ENCODE measurements at regions not wholly inside any gene's neighbourhood (a gene's known extent, or its start where the extent isn't known, plus 50 kb on each side); places are given as distances from the start of the nearest gene placed in this dataset.

DNA sequence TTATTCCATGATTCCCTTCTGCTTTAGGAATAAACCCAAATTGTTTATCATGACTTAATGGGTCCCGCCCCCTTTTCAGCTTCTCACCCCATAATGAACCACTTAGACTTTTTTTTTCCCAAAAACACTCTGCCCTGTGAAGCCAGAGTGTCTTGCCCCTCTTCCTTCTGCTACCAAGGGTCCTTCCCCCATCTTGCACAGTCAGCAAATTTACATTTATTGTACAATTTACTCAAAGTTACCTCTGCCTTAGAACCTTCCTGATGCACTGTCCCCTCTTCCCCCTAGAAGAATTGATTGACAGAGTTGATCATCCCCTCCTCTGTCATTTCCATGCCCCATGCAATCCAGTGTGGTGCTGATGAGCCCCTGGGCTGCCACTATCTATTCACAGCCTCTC is 101.5 kb upstream of the PPP2R3A start:
- H3K36me3 ChIP-seq: no peaks in the 10 kb centered on the region
- H3K27me3 ChIP-seq: peaks cover 9% of the 10 kb centered on the region
- H3K4me3 ChIP-seq: no peak overlapping the region
- H3K4me1 ChIP-seq: no peaks in the 10 kb centered on the region
- no peak overlapping the region for H3K27ac ChIP-seq
- ATAC-seq: no peak
- WGBS, 2 donors (ENCODE audit: low coverage in 1 of 2): 58 to 80% methylated on average over 1 of the region's 1 CpG
- TF ChIP-seq EP300 (IDR thresholded peaks at IDR 0.05) (no peak), POLR2A (IDR thresholded peaks at IDR 0.05) (no peak), POLR2AphosphoS5 (IDR thresholded peaks at IDR 0.05) (no peak)
- TF ChIP-seq, protein P1, sequence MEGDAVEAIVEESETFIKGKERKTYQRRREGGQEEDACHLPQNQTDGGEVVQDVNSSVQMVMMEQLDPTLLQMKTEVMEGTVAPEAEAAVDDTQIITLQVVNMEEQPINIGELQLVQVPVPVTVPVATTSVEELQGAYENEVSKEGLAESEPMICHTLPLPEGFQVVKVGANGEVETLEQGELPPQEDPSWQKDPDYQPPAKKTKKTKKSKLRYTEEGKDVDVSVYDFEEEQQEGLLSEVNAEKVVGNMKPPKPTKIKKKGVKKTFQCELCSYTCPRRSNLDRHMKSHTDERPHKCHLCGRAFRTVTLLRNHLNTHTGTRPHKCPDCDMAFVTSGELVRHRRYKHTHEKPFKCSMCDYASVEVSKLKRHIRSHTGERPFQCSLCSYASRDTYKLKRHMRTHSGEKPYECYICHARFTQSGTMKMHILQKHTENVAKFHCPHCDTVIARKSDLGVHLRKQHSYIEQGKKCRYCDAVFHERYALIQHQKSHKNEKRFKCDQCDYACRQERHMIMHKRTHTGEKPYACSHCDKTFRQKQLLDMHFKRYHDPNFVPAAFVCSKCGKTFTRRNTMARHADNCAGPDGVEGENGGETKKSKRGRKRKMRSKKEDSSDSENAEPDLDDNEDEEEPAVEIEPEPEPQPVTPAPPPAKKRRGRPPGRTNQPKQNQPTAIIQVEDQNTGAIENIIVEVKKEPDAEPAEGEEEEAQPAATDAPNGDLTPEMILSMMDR (IDR thresholded peaks at IDR 0.05): no peak
- H3K9me3 ChIP-seq: no peaks in the 10 kb centered on the region

DNA sequence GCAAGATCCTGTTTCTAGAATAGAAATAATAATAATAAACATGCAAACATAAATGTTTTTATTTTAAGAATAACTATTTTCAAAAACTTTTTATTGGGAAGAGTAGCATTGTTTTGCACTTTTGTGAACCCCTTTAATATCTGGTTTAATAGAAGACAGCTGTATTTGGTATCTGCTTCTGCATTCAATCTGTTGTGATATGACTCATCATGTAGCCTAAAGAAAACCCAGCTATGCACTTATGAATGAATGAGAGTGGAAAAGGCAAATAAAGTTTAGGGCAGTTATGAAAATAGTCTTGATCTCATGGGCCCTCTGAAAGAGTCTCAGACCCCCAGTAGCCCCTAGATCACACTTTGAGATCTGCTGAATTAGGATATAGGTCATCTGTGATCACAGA is 100.4 kb upstream of the PPP2R3A start:
- H3K9me3 ChIP-seq: no peaks in the 10 kb centered on the region
- no peak for ATAC-seq
- no peaks in the 10 kb centered on the region for H3K36me3 ChIP-seq
- H3K27me3 ChIP-seq: peaks cover 3% of the 10 kb centered on the region
- TF ChIP-seq POLR2AphosphoS5 (IDR thresholded peaks at IDR 0.05) (no peak), EP300 (IDR thresholded peaks at IDR 0.05) (no peak), POLR2A (IDR thresholded peaks at IDR 0.05) (no peak)
- TF ChIP-seq, protein P1 (IDR thresholded peaks at IDR 0.05): no peak
- H3K4me3 ChIP-seq: no peak overlapping the region
- no peak overlapping the region for H3K27ac ChIP-seq
- H3K4me1 ChIP-seq: no peaks in the 10 kb centered on the region

DNA sequence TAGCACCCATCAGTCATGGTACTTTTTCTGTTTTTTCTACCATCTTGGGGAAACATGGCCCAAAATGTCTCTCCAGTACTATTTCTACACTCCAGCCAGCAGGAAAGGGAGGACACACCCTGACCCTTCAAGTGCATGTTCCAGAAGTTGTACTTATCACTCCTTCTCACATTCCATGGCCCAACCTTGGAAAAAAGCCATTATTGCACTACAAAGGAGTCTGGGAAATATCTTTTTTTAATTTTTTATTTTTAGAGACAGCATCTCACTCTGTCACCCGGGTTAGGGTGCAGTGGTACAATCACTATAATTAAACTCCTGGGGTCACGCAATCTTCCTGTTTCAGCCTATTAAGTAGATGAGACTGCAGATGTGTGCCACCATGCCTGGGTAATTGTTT is 100.0 kb upstream of the PPP2R3A start:
- H3K27ac ChIP-seq: no peak overlapping the region
- no peaks in the 10 kb centered on the region for H3K27me3 ChIP-seq
- H3K9me3 ChIP-seq: no peaks in the 10 kb centered on the region
- H3K36me3 ChIP-seq: no peaks in the 10 kb centered on the region
- no peak overlapping the region for H3K4me3 ChIP-seq
- WGBS, 2 donors (ENCODE audit: low coverage in 1 of 2): 48% methylated on average over 2 of the region's 2 CpGs; no CpG with 5 or more reads in 1 of the 2 donors
- no peak for ATAC-seq
- H3K4me1 ChIP-seq: no peaks in the 10 kb centered on the region
- TF ChIP-seq EP300 (IDR thresholded peaks at IDR 0.05): no peak
- no peak for TF ChIP-seq POLR2A (IDR thresholded peaks at IDR 0.05)
- TF ChIP-seq POLR2AphosphoS5 (IDR thresholded peaks at IDR 0.05): no peak
- TF ChIP-seq, protein P1 (IDR thresholded peaks at IDR 0.05): no peak

DNA sequence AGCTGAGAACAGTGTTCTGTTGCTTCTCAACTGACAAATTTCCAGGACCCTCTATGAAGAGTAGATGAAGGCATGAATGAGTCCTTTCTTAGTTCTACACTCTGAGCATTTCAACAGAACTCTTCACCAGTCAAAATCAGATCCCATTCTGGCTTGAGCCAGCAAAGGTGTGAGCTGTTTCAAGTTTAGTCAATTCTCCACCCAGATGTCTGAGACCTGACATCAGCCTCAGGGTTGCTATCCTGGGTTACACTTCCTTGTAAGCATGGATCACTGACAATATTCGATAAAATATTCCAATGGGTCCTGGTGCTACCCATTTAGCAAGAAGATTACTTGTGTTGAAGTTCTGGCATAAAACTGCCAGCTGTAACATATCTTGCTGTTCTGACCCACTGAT is 97.6 kb upstream of the PPP2R3A start:
- 83 to 88% methylated on average over 1 of the region's 1 CpG for WGBS, 2 donors (ENCODE audit: low coverage in 1 of 2)
- H3K4me1 ChIP-seq: no peaks in the 10 kb centered on the region
- ATAC-seq: no peak
- no peak overlapping the region for H3K27ac ChIP-seq
- TF ChIP-seq, protein P1 (IDR thresholded peaks at IDR 0.05): no peak
- TF ChIP-seq POLR2A (IDR thresholded peaks at IDR 0.05) (no peak), POLR2AphosphoS5 (IDR thresholded peaks at IDR 0.05) (no peak), EP300 (IDR thresholded peaks at IDR 0.05) (no peak)
- H3K27me3 ChIP-seq: no peaks in the 10 kb centered on the region
- no peaks in the 10 kb centered on the region for H3K36me3 ChIP-seq
- H3K4me3 ChIP-seq: no peak overlapping the region
- peaks cover 0 to 7% (median 0%) of the 10 kb centered on the region in 3 donors for H3K9me3 ChIP-seq

DNA sequence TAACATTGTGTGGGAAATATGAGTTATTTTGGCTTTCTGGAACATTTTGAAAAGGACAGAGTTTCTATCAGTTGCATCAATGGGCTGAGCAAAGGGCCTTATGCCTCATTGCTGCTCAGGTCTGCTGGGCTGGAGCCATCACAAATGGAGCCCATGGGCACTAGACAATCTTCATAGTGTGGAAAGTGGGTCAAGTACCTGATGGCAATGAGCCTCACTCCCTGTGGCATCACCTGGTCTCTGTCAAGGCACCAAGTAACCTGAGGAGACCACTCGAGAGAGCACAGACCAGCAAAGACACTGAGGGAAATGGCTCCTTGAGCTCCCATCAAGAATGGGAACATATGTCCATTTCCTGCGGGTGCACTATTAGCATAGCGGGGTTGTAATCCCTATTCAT is 96.7 kb upstream of the PPP2R3A start:
- Histone ChIP-seq H3K27ac (no peak overlapping the region), H3K27me3 (no peaks in the 10 kb centered on the region)
- WGBS, 2 donors (ENCODE audit: low coverage in 1 of 2): 67 to 100% methylated on average over 1 of the region's 3 CpGs

More for the DNA sequence above, 96.7 kb upstream of the PPP2R3A start:
- H3K36me3 ChIP-seq: no peaks in the 10 kb centered on the region
- H3K4me1 ChIP-seq: no peaks in the 10 kb centered on the region
- H3K9me3 ChIP-seq: peaks cover 0 to 16% (median 0%) of the 10 kb centered on the region in 3 donors
- no peak overlapping the region for H3K4me3 ChIP-seq
- no peak for ATAC-seq
- TF ChIP-seq EP300 (IDR thresholded peaks at IDR 0.05) (no peak), POLR2A (IDR thresholded peaks at IDR 0.05) (no peak), POLR2AphosphoS5 (IDR thresholded peaks at IDR 0.05) (no peak)
- TF ChIP-seq, protein P1 (IDR thresholded peaks at IDR 0.05): no peak

All from gastroesophageal sphincter (tissue), 4 donors.